Panc1 (cell line): ENCODE measurements at regions not wholly inside any gene's neighbourhood (a gene's known extent, or its start where the extent isn't known, plus 50 kb on each side); places are given as distances from the start of the nearest gene placed in this dataset.

ENCODE experiments used
- ATAC-seq: fragments of 200-7000 bp; cut with Tn5 transposase; 2 replicates; pipeline ENCODE4 v1.9.1; 2020; ENCODE audit warnings: mild to moderate bottlenecking, moderate library complexity
- BruUV-seq: library from RNA; stranded (reverse); fragments of 400-500 nt; replicated peaks from 2 replicates; lab custom pipeline; 2021; lab: Mats Ljungman, UMichigan
- CTCF ChIA-PET: fragments of 300-600 bp; sonication (Branson Sonifier 250); formaldehyde crosslinking; loops from one replicate; lab custom pipeline; 2022; ENCODE audit warnings: antibody characterized with exemption; lab: Charles Lee
- POLR2A ChIA-PET: fragments of 300-600 bp; sonication (Branson Sonifier 250); formaldehyde crosslinking; loops from one replicate; lab custom pipeline; 2022; ENCODE audit warnings: antibody characterized with exemption; lab: Charles Lee
- DNase-seq: peaks from one replicate; pipeline ENCODE4 v3.0.0-alpha.2; 2010; ENCODE audit warnings: low read depth, low spot score
- H3K27ac ChIP-seq: 2 replicates; pipeline ENCODE4 v1.5.1; 2011; ENCODE audit warnings: mild to moderate bottlenecking, low read length, inconsistent platforms
- H3K27me3 ChIP-seq: fragments of 200-500 bp; sonication (Bioruptor generic); 2 replicates; pipeline ENCODE4 v1.6.0; 2014; ENCODE audit warnings: low read length, inconsistent platforms; ENCODE audit not compliant: control insufficient read depth, insufficient read depth
- H3K36me3 ChIP-seq: fragments of 200-500 bp; sonication (Bioruptor generic); 2 replicates; pipeline ENCODE4 v1.5.1; 2014; ENCODE audit warnings: inconsistent platforms, mild to moderate bottlenecking, low read length, moderate library complexity; ENCODE audit not compliant: control insufficient read depth, insufficient read depth
- H3K4me1 ChIP-seq: 2 replicates; pipeline ENCODE4 v1.5.1; 2011; ENCODE audit warnings: inconsistent platforms, mild to moderate bottlenecking, low read length, moderate library complexity; ENCODE audit not compliant: control insufficient read depth, insufficient read depth
- H3K4me3 ChIP-seq, 2 experiments: 2 replicates each; pipeline ENCODE4 v1.5.1; 2011 to 2012; ENCODE audit warnings: low read depth in 2 of 2, low read length in 2 of 2, mild to moderate bottlenecking in 2 of 2, inconsistent platforms in 1 of 2, moderate library complexity in 1 of 2
- H3K9me3 ChIP-seq: fragments of 200-500 bp; sonication (Bioruptor generic); 2 replicates; pipeline ENCODE4 v1.5.1; 2014; ENCODE audit warnings: low read depth, mild to moderate bottlenecking, inconsistent platforms, low read length, moderate library complexity; ENCODE audit not compliant: control insufficient read depth, insufficient read depth
- POLR2AphosphoS5 ChIP-seq: IDR thresholded peaks from 2 replicates; pipeline ENCODE4 v1.6.1; 2012; ENCODE audit warnings: mild to moderate bottlenecking, low read depth, low read length, moderate library complexity
- REST ChIP-seq, 2 experiments: IDR thresholded peaks; 2 replicates each; pipeline ENCODE4 v1.6.1; 2011 to 2012; ENCODE audit warnings: low read depth in 2 of 2, control low read depth in 1 of 2, low read length in 1 of 2, mild to moderate bottlenecking in 1 of 2, moderate library complexity in 1 of 2; ENCODE audit not compliant: insufficient read depth in 1 of 2
- SIN3A ChIP-seq: IDR thresholded peaks from 2 replicates; pipeline ENCODE4 v1.6.1; 2012; ENCODE audit warnings: low read depth, mild to moderate bottlenecking, low read length, moderate library complexity, borderline replicate concordance; ENCODE audit not compliant: insufficient read depth
- TCF7L2 ChIP-seq: IDR thresholded peaks from 2 replicates; pipeline ENCODE4 v1.6.1; 2011; ENCODE audit warnings: mild to moderate bottlenecking, low read depth, low read length, inconsistent platforms
- in situ Hi-C: cut with HindIII; loops from 2 replicates; pipeline ENCODE4 v1.10.0; 2016; ENCODE audit warnings: low sequenced_read_pairs, low pct_unique_long_range_greater_than_20kb
- intact Hi-C: fragments of 100-400 bp; cut with micrococcal nuclease; formaldehyde crosslinking; loops from one replicate; pipeline ENCODE4 v1.10.0; 2022; ENCODE audit not compliant: unreplicated experiment
- TF ChIP-seq, protein P1 (sequence below): fragments of 450-650 bp; IDR thresholded peaks from 2 replicates; pipeline ENCODE4 v1.5.1; 2017; ENCODE audit warnings: mild to moderate bottlenecking

GRCh38 chr9:73738741-73739530, 587.3 kb downstream of the ANXA1 start:
- POLR2A ChIA-PET = interaction anchor here (0.7 kb wide), 1 partner anchor 56 kb away, joined by 4 read pairs; no protein-coding TSS in a partner anchor
- in situ Hi-C loops = no loop called here
- intact Hi-C loops = no loop called here
- Histone ChIP-seq H3K27ac (no peak overlapping the region), H3K27me3 (no peaks in the 10 kb centered on the region), H3K9me3 (no peaks in the 10 kb centered on the region), H3K36me3 (no peaks in the 10 kb centered on the region), H3K4me1 (no peaks in the 10 kb centered on the region), H3K4me3 (no peak overlapping the region)
- ATAC-seq = no peak
- no peak for TF ChIP-seq SIN3A
- no peak for TF ChIP-seq REST (IDR thresholded peaks at IDR 0.05; ENCODE audit: insufficient read depth in 1 of 2, low read depth in 2 of 2, low read length in 1 of 2)
- no peak for TF ChIP-seq POLR2AphosphoS5
- TF ChIP-seq, protein P1, sequence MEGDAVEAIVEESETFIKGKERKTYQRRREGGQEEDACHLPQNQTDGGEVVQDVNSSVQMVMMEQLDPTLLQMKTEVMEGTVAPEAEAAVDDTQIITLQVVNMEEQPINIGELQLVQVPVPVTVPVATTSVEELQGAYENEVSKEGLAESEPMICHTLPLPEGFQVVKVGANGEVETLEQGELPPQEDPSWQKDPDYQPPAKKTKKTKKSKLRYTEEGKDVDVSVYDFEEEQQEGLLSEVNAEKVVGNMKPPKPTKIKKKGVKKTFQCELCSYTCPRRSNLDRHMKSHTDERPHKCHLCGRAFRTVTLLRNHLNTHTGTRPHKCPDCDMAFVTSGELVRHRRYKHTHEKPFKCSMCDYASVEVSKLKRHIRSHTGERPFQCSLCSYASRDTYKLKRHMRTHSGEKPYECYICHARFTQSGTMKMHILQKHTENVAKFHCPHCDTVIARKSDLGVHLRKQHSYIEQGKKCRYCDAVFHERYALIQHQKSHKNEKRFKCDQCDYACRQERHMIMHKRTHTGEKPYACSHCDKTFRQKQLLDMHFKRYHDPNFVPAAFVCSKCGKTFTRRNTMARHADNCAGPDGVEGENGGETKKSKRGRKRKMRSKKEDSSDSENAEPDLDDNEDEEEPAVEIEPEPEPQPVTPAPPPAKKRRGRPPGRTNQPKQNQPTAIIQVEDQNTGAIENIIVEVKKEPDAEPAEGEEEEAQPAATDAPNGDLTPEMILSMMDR = no peak
- no TSS peak for BruUV-seq
- CTCF ChIA-PET = no interaction called here
- DNase-seq = no peak

DNA sequence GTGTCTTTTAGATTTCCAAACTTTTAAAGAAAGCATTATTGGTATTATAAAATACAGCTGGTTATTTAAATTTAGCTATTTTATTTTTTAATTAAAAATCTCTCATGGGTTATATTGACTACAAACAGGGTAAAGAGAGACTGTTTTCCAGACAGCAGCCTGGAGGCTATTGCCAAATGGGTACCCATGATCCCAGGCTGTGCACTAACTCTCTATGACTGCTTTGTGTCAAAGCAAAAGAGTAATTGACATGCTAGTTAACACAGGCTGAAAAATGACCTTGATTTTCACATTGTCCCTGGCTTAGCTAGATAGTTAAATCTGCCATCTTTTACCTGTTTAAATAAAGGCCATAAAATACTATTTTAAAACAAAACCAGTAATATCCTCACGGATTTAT, 589.7 kb downstream of the ANXA1 start:
- H3K4me1 ChIP-seq = no peaks in the 10 kb centered on the region
- no peak for TF ChIP-seq POLR2AphosphoS5
- no peak for TF ChIP-seq SIN3A
- TF ChIP-seq TCF7L2 = no peak
- TF ChIP-seq, protein P1 = no peak
- no peak for TF ChIP-seq REST (IDR thresholded peaks at IDR 0.05; ENCODE audit: insufficient read depth in 1 of 2, low read depth in 2 of 2, low read length in 1 of 2)
- DNase-seq = no peak
- H3K4me3 ChIP-seq = no peak overlapping the region
- no peaks in the 10 kb centered on the region for H3K27me3 ChIP-seq
- H3K36me3 ChIP-seq = no peaks in the 10 kb centered on the region
- ChIA-PET CTCF (no interaction called here), POLR2A (no interaction called here)
- intact Hi-C loops = no loop called here
- BruUV-seq = no TSS peak
- no peak overlapping the region for H3K27ac ChIP-seq
- no peak for ATAC-seq
- H3K9me3 ChIP-seq = no peaks in the 10 kb centered on the region
- in situ Hi-C loops = no loop called here
